HEK293 (cell line): ENCODE measurements at regions not wholly inside any gene's neighbourhood (a gene's known extent, or its start where the extent isn't known, plus 50 kb on each side); places are given as distances from the start of the nearest gene placed in this dataset.

Experiments
- CTCF ChIA-PET: fragments of 350-600 bp; formaldehyde crosslinking; extraction: SDS; loops from one replicate; lab custom pipeline; 2021; ENCODE audit warnings: antibody characterized with exemption; lab: Yijun Ruan, JAX
- POLR2A ChIA-PET: fragments of 300-600 bp; formaldehyde crosslinking; extraction: SDS; loops from one replicate; lab custom pipeline; 2020; ENCODE audit warnings: antibody characterized with exemption, inconsistent platforms; lab: Yijun Ruan, JAX
- H3K27ac ChIP-seq: fragments of 200-500 bp; sonication (Bioruptor generic); 2 replicates; pipeline ENCODE4 v1.5.1; 2014; ENCODE audit warnings: low read depth, low read length, control low read depth, inconsistent platforms; ENCODE audit errors: extremely low read depth
- H3K36me3 ChIP-seq, 2 experiments: fragments of 200-500 bp in 1 of 2; sonication (Bioruptor generic) in 1 of 2; 1 replicate in 1 of 2; 2 replicates in 1 of 2; pipeline ENCODE4 v1.5.1; 2014 to 2017; ENCODE audit warnings: inconsistent platforms in 2 of 2, low read length in 2 of 2; ENCODE audit not compliant: control insufficient read depth in 2 of 2, insufficient read depth in 1 of 2
- H3K4me1 ChIP-seq: fragments of 200-500 bp; sonication (Bioruptor generic); 2 replicates; pipeline ENCODE4 v1.5.1; 2014; ENCODE audit warnings: mild to moderate bottlenecking, low read length, inconsistent platforms; ENCODE audit not compliant: control insufficient read depth, insufficient read depth
- H3K4me3 ChIP-seq: 2 replicates; pipeline ENCODE4 v1.5.1; 2011; ENCODE audit warnings: low read depth, mild to moderate bottlenecking, control low read depth, low read length, moderate library complexity
- H3K9me3 ChIP-seq: fragments of 200-500 bp; sonication (Bioruptor generic); 2 replicates; pipeline ENCODE4 v1.5.1; 2014; ENCODE audit warnings: low read depth, low read length, inconsistent platforms; ENCODE audit not compliant: control insufficient read depth, insufficient read depth
- AEBP2 ChIP-seq: fragments of 450-650 bp; formaldehyde crosslinking; IDR thresholded peaks from 2 replicates; pipeline ENCODE4 v1.5.1; 2016; ENCODE audit warnings: missing biosample characterization, missing genetic modification characterization, borderline replicate concordance
- BCL11B ChIP-seq: fragments of 450-650 bp; formaldehyde crosslinking; IDR thresholded peaks from 2 replicates; pipeline ENCODE4 v1.5.1; 2016; ENCODE audit warnings: low read depth, missing biosample characterization, missing genetic modification characterization
- PRDM6 ChIP-seq: fragments of 450-650 bp; formaldehyde crosslinking; IDR thresholded peaks from 2 replicates; pipeline ENCODE4 v1.5.1; 2017; ENCODE audit warnings: missing biosample characterization, missing genetic modification characterization
- TRIM28 ChIP-seq: IDR thresholded peaks from 2 replicates; pipeline ENCODE4 v1.6.1; 2011; ENCODE audit warnings: low read length, control low read depth, borderline replicate concordance
- YY1 ChIP-seq: fragments of 450-650 bp; formaldehyde crosslinking; IDR thresholded peaks from 2 replicates; pipeline ENCODE4 v1.5.1; 2018; ENCODE audit warnings: missing biosample characterization, missing genetic modification characterization
- ZBTB10 ChIP-seq: fragments of 450-650 bp; formaldehyde crosslinking; IDR thresholded peaks from 2 replicates; pipeline ENCODE4 v1.5.1; 2016; ENCODE audit warnings: missing biosample characterization, missing genetic modification characterization
- ZBTB11 ChIP-seq: fragments of 450-650 bp; formaldehyde crosslinking; conservative IDR thresholded peaks from 2 replicates; pipeline ENCODE4 v1.5.1; 2016; ENCODE audit warnings: low read depth, missing biosample characterization, missing genetic modification characterization
- ZBTB20 ChIP-seq: fragments of 450-650 bp; formaldehyde crosslinking; IDR thresholded peaks from 2 replicates; pipeline ENCODE4 v1.5.1; 2016; ENCODE audit warnings: missing biosample characterization, missing genetic modification characterization
- ZBTB26 ChIP-seq: fragments of 450-650 bp; formaldehyde crosslinking; optimal IDR thresholded peaks from 2 replicates; pipeline ENCODE3; 2016; ENCODE audit warnings: missing biosample characterization, mild to moderate bottlenecking, missing genetic modification characterization
- ZFHX2 ChIP-seq: fragments of 450-650 bp; formaldehyde crosslinking; conservative IDR thresholded peaks from 2 replicates; pipeline ENCODE4 v1.5.1; 2016; ENCODE audit warnings: missing biosample characterization, missing genetic modification characterization
- ZFP41 ChIP-seq: fragments of 450-650 bp; formaldehyde crosslinking; IDR thresholded peaks from 2 replicates; pipeline ENCODE4 v1.5.1; 2016; ENCODE audit warnings: missing biosample characterization, missing genetic modification characterization, borderline replicate concordance
- ZNF214 ChIP-seq: fragments of 450-650 bp; formaldehyde crosslinking; IDR thresholded peaks from 2 replicates; pipeline ENCODE4 v1.5.1; 2017; ENCODE audit warnings: missing biosample characterization, mild to moderate bottlenecking, missing genetic modification characterization, borderline replicate concordance
- ZNF24 ChIP-seq: fragments of 450-650 bp; formaldehyde crosslinking; IDR thresholded peaks from 2 replicates; pipeline ENCODE4 v1.5.1; 2016; ENCODE audit warnings: missing biosample characterization, missing genetic modification characterization
- ZNF311 ChIP-seq: fragments of 450-650 bp; formaldehyde crosslinking; IDR thresholded peaks from 2 replicates; pipeline ENCODE4 v1.5.1; 2017; ENCODE audit warnings: missing biosample characterization, missing genetic modification characterization, borderline replicate concordance
- ZNF324 ChIP-seq: fragments of 450-650 bp; formaldehyde crosslinking; IDR thresholded peaks from 2 replicates; pipeline ENCODE4 v1.5.1; 2016; ENCODE audit warnings: missing biosample characterization, missing genetic modification characterization
- ZNF366 ChIP-seq: fragments of 450-650 bp; formaldehyde crosslinking; conservative IDR thresholded peaks from 2 replicates; pipeline ENCODE4 v1.5.1; 2016; ENCODE audit warnings: missing biosample characterization, missing genetic modification characterization
- ZNF391 ChIP-seq: fragments of 450-650 bp; formaldehyde crosslinking; IDR thresholded peaks from 2 replicates; pipeline ENCODE4 v1.5.1; 2016; ENCODE audit warnings: low read depth, missing biosample characterization, missing genetic modification characterization, borderline replicate concordance
- ZNF433 ChIP-seq: fragments of 450-650 bp; formaldehyde crosslinking; IDR thresholded peaks from 2 replicates; pipeline ENCODE4 v1.5.1; 2016; ENCODE audit warnings: missing biosample characterization, missing genetic modification characterization, low read depth
- ZNF670 ChIP-seq: fragments of 450-650 bp; formaldehyde crosslinking; IDR thresholded peaks from 2 replicates; pipeline ENCODE4 v1.5.1; 2016; ENCODE audit warnings: missing biosample characterization, missing genetic modification characterization, low read depth
- ZNF692 ChIP-seq: fragments of 450-650 bp; formaldehyde crosslinking; IDR thresholded peaks from 2 replicates; pipeline ENCODE4 v1.5.1; 2016; ENCODE audit warnings: missing biosample characterization, missing genetic modification characterization
- ZNF701 ChIP-seq: fragments of 450-650 bp; formaldehyde crosslinking; IDR thresholded peaks from 2 replicates; pipeline ENCODE4 v1.5.1; 2016; ENCODE audit warnings: missing biosample characterization, missing genetic modification characterization
- ZNF768 ChIP-seq: fragments of 450-650 bp; formaldehyde crosslinking; IDR thresholded peaks from 2 replicates; pipeline ENCODE4 v1.5.1; 2018; ENCODE audit warnings: missing biosample characterization, mild to moderate bottlenecking, missing genetic modification characterization
- ZNF785 ChIP-seq: fragments of 450-650 bp; formaldehyde crosslinking; IDR thresholded peaks from 2 replicates; pipeline ENCODE4 v1.5.1; 2016; ENCODE audit warnings: missing biosample characterization, missing genetic modification characterization
- ZSCAN4 ChIP-seq: fragments of 450-650 bp; formaldehyde crosslinking; IDR thresholded peaks from 2 replicates; pipeline ENCODE4 v1.5.1; 2017; ENCODE audit warnings: missing biosample characterization, missing genetic modification characterization

GRCh38 chr7:42456267-42456666, 219.3 kb upstream of the GLI3 start (continued):
- TF ChIP-seq ZBTB11 (tag by site-specific recombination) (no peak), ZNF692 (no peak), BCL11B (no peak), TRIM28 (no peak), ZNF670 (tag by site-specific recombination) (no peak), ZBTB20 (tag by site-specific recombination) (no peak), ZNF433 (tag by site-specific recombination) (no peak), ZNF311 (tag by site-specific recombination) (no peak)

GRCh38 chr7:42453931-42454361, 216.9 kb upstream of the GLI3 start:
- Histone ChIP-seq H3K27ac (no peak overlapping the region), H3K36me3 (no peaks in the 10 kb centered on the region), H3K9me3 (no peaks in the 10 kb centered on the region), H3K4me3 (no peak overlapping the region), H3K4me1 (no peaks in the 10 kb centered on the region; the same call in 1 of the 2 replicates)
- ChIA-PET CTCF (interaction anchor here (0.8 kb wide), 1 partner anchor 511 kb away, joined by 3 read pairs; no protein-coding TSS in a partner anchor), POLR2A (no interaction called here)
- no peak for TF ChIP-seq ZBTB10 (tag by site-specific recombination)
- no peak for TF ChIP-seq ZNF391
- no peak for TF ChIP-seq ZNF785
- no peak for TF ChIP-seq YY1 (tag by site-specific recombination)
- TF ChIP-seq ZSCAN4 (tag by site-specific recombination) = no peak
- TF ChIP-seq ZNF366 (tag by site-specific recombination) = no peak
- no peak for TF ChIP-seq ZNF768
- TF ChIP-seq ZNF24 (tag by site-specific recombination) = no peak
- no peak for TF ChIP-seq AEBP2 (tag by site-specific recombination)
- TF ChIP-seq ZBTB26 (tag by site-specific recombination) = no peak
- TF ChIP-seq ZNF214 = no peak
- TF ChIP-seq ZNF324 (tag by site-specific recombination) = no peak
- TF ChIP-seq ZNF701 (tag by site-specific recombination) = no peak
- TF ChIP-seq ZFP41 = no peak
- TF ChIP-seq PRDM6 (tag by site-specific recombination) = no peak
- TF ChIP-seq ZBTB20 (tag by site-specific recombination) = no peak
- no peak for TF ChIP-seq ZFHX2 (tag by site-specific recombination)
